HG03460 (cell line): ENCODE measurements at regions not wholly inside any gene's neighbourhood (a gene's known extent, or its start where the extent isn't known, plus 50 kb on each side); places are given as distances from the start of the nearest gene placed in this dataset.
"Not testable (repeated sequence)": the region's sequence is repeated elsewhere in the genome, so short reads cannot be mapped to it uniquely, and the experiment has no call there.

Experiments
- ATAC-seq: cut with Tn5 transposase; IDR thresholded peaks from one replicate; pipeline ENCODE4 v1.9.1; 2021; ENCODE audit not compliant: unreplicated experiment

GRCh38 chr20:57983082-57983481 is 245.4 kb downstream of the ANKRD60 start:
- no peak for ATAC-seq

GRCh38 chr20:57980506-57980905 is 247.9 kb downstream of the ANKRD60 start:
- no peak for ATAC-seq

- ATAC-seq = no peak
Observed at GRCh38 chr20:57977569-57977968, 250.9 kb downstream of the ANKRD60 start.

- no peak for ATAC-seq
Observed at GRCh38 chr20:57977141-57977540, 251.3 kb downstream of the ANKRD60 start.

DNA sequence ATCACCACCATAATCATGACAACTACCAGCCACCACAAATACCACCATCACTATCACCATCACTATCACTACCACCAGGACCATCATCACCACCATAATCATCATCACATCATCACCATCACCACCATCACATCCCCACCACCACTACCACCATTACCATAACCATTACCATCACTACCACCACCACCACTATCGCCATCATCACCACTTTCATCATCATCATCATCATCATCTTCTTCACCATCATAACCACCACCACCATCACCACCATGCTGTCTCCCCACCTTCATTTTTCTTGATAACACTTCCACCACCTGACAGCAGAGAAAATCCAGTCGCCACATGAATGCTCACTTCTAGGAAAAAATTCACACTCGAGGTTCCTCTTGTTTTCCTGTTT is 253.6 kb downstream of the ANKRD60 start:
- ATAC-seq = no peak

GRCh38 chr20:57973886-57974285 is 254.6 kb downstream of the ANKRD60 start:
- no peak for ATAC-seq

DNA sequence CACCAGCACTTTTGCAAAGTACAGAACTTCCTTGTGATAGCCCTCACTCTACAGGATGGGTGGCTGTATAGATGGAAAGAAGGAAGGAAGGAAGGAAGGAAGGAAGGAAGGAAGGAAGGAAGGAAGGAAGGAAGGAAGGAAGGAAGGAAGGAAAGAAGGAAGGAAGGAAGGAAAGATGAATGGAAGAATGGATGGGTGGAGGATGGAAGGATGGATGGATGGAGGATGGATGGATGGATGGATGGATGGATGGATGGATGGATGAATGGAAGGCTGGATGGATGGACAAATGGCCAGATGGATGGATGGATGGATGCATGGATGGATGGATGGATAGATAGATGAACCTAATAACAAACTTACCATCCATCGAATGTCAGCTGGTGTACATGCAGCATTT is 256.9 kb downstream of the ANKRD60 start:
- ATAC-seq = not testable (repeated sequence)

DNA sequence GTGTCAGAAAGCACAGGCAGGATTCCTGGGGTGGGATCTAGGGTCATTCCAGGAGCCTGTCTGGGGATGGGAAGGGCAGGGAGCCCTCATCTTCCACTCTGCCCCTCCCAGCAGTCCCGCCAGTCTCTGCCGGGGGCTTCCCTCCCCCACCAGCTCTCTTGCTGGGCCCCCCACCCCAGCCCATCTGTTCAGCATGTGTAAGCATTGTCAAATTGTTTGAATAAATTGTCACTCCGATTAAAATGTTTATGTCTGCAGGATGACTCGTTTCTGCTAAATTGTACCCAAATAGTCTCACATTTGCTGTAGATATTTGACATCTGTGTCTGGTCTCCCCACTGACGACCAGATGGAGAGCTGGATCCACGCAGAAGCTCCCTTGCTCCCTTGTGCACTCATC is 257.6 kb downstream of the ANKRD60 start:
- no peak for ATAC-seq

DNA sequence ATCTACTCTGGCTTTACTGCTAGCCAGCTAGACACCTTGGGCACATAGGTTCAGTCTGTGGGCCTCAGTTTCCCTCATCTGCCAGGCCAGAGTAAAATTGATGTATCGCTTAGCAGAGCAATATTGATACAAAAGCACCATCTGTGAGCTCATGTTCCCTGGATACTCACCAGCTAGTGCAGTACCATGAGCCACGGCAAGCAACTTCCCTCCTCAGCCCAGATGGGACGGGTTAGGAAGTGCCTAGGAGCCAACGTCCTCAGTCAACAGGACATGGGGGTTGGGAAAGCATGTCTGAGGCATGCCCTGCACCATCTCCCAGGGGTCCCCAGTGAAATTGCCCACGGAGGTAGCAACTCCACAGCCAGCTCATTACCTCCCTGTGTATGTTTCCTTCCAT is 258.3 kb downstream of the ANKRD60 start:
- ATAC-seq = no peak

DNA sequence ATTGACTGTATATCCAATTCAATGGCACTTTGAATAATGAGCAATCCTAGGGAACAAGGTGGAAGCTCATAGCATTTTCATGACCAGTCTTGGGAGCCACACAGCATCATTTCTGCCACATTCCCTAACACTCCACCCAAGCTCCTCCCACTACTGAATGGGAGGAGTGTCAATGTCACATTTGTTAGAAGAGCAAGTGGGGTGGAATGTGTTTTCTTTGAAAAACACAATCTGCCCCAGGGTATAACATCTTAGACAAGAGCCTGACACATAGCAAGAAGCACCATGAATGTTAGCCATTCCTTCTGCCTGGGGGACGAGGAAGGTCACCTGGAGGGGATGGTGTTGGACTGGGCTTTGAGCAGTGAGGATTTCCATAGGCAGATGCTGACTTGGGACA is 258.3 kb upstream of the PMEPA1 start:
- no peak for ATAC-seq

GRCh38 chr20:57967364-57967763 is 257.5 kb upstream of the PMEPA1 start:
- ATAC-seq = no peak

DNA sequence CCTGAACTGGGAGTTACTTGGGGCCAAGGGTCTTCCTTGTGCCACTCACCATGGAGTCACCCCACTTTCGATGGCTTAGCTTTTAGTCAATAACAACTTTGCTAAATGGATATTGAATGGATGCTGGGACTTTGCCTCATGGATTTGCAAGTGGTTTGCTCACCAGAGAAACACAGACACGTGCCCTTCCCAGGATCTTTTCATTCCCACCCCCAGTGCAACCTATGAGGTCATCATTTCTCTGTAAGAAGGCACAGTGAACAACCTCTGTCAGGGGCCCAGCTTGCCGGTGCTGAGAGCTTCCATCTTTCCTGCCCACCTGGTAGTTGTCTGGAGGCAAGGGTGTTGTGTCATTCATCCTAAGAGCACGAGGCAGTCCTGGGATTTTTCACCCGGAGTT is 256.8 kb upstream of the PMEPA1 start:
- no peak for ATAC-seq

DNA sequence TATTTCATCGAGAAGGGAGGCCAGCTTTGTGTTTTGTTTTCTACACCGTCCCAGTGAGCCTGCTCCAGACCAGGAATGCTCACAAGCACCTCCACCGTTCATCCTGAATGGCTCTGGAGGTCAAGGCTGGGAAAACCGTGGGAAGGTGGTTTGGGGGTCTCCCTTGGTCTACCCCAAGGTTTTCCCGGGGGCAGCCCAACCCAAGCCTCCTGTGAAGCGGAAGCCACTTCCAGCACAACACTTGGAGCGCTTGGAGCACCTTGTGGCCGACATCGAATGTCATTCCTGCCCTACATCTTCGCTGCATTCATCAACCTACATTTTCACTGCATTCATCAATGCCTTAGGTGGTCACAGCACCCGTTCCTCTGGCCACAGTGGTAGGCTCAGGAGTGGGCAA is 255.6 kb upstream of the PMEPA1 start:
- ATAC-seq = no peak

- no peak for ATAC-seq
Observed at GRCh38 chr20:57964011-57964862, 254.4 kb upstream of the PMEPA1 start.

- no peak for ATAC-seq
Observed at GRCh38 chr20:57960803-57961575, 251.2 kb upstream of the PMEPA1 start.

- no peak for ATAC-seq
Observed at GRCh38 chr20:57959589-57959988, 249.8 kb upstream of the PMEPA1 start.

GRCh38 chr20:57959018-57959417 is 249.2 kb upstream of the PMEPA1 start:
- ATAC-seq = no peak

GRCh38 chr20:57958050-57958420 is 248.2 kb upstream of the PMEPA1 start:
- no peak for ATAC-seq

GRCh38 chr20:57957411-57958049 is 247.7 kb upstream of the PMEPA1 start:
- ATAC-seq = no peak

DNA sequence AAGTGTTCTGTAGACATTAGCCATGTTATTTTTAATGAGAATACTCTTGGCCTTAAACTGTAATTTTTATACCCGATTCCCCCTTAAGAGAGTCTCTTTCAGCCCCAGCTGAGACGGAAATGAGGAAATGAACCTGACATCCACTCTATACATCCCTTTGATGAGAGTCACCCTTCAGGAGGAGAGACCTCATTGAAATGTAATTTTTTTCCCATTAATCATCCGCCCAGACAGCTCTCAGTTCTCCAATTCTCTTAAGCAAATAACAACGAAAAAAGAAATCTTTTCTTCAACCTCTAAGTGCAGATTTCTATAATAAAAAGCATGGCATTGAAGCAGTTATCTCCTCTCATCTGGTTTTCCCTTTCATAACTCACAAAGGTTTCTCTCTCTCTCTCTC is 243.8 kb upstream of the PMEPA1 start:
- ATAC-seq = no peak

DNA sequence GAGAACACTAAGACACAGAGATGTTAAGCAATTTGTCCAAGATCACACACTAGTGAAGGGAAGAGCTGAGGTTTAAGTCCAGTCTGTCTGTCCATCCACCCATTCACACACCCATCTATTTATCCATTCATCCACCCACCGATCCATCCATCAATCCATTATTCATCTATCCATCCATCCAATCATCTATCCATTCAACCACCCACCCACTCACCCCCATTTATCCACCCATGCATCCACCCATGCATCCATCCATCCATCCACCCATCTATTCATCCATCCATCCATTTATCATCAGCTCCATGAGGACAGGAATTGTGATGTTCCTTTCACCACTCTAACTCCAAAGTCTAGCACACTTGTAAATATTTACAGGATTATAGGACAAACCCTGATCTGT is 242.3 kb upstream of the PMEPA1 start:
- no peak for ATAC-seq

DNA sequence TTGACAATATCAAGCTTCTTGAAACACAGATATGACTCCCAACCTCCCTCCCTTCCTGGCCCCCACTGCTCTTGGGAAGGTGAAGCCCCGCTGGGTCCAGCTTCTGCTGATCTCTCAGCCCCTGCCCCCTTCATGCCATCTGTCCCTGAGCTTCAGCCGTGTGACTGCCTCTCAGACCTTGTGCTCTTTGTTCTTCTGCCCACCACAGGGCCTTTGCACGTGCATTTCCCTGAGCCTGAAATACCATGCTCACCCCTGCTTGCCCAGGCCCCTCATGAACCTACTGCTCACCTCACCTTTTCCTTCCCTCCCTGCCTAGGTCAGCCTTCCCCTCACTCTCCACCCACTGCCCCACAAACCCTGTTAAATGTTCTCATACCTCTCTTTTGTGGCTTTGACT is 241.7 kb upstream of the PMEPA1 start:
- no peak for ATAC-seq
